MM.1S (cell line): ENCODE measurements at regions not wholly inside any gene's neighbourhood (a gene's known extent, or its start where the extent isn't known, plus 50 kb on each side); places are given as distances from the start of the nearest gene placed in this dataset.
"Not testable (repeated sequence)": the region's sequence is repeated elsewhere in the genome, so short reads cannot be mapped to it uniquely, and the experiment has no call there.

Source experiments
- DNase-seq: peaks from one replicate; pipeline ENCODE4 v3.0.0-alpha.2; 2015
- H2AFZ ChIP-seq: fragments of 300-600 bp; sonication (generic); 2 replicates; pipeline ENCODE4 v1.6.0; 2016; ENCODE audit warnings: antibody characterized with exemption, low read length
- H3F3A ChIP-seq: fragments of 300-600 bp; sonication (generic); 2 replicates; pipeline ENCODE4 v1.6.1; 2016; ENCODE audit warnings: mild to moderate bottlenecking, antibody characterized with exemption, low read length, moderate library complexity, mixed read lengths; ENCODE audit not compliant: insufficient read depth
- H3K27ac ChIP-seq: fragments of 300-600 bp; sonication (generic); 2 replicates; pipeline ENCODE4 v1.5.1; 2016; ENCODE audit warnings: mild to moderate bottlenecking, low read length
- H3K27me3 ChIP-seq: fragments of 300-600 bp; sonication (generic); replicated peaks from 2 replicates; pipeline ENCODE4 v1.6.0; 2016; ENCODE audit warnings: low read length; ENCODE audit not compliant: insufficient read depth
- H3K36me3 ChIP-seq: fragments of 300-600 bp; sonication (generic); replicated peaks from 2 replicates; pipeline ENCODE4 v1.6.1; 2016; ENCODE audit warnings: mild to moderate bottlenecking, low read length, mixed read lengths; ENCODE audit not compliant: insufficient read depth
- H3K4me1 ChIP-seq: fragments of 300-600 bp; sonication (generic); 2 replicates; pipeline ENCODE4 v1.6.1; 2016; ENCODE audit warnings: low read length, mixed read lengths
- H3K4me2 ChIP-seq: fragments of 300-600 bp; sonication (generic); 2 replicates; pipeline ENCODE4 v1.6.0; 2016; ENCODE audit warnings: low read depth, low read length
- H3K4me3 ChIP-seq: fragments of 300-600 bp; sonication (generic); 2 replicates; pipeline ENCODE4 v1.5.1; 2016; ENCODE audit warnings: low read length, mixed read lengths
- H3K79me2 ChIP-seq: fragments of 300-600 bp; sonication (generic); 2 replicates; pipeline ENCODE4 v1.6.1; 2016; ENCODE audit warnings: mixed run types, low read length, mixed read lengths
- H3K9ac ChIP-seq: fragments of 300-600 bp; sonication (generic); 2 replicates; pipeline ENCODE4 v1.6.1; 2016; ENCODE audit warnings: low read length, mixed read lengths
- H3K9me2 ChIP-seq: fragments of 300-600 bp; sonication (generic); replicated peaks from 2 replicates; pipeline ENCODE4 v1.6.1; 2016; ENCODE audit warnings: mild to moderate bottlenecking, low read length, mixed read lengths; ENCODE audit not compliant: insufficient read depth
- H3K9me3 ChIP-seq: fragments of 300-600 bp; sonication (generic); replicated peaks from 2 replicates; pipeline ENCODE4 v1.6.1; 2016; ENCODE audit warnings: mild to moderate bottlenecking, low read length, mixed read lengths; ENCODE audit not compliant: insufficient read depth
- H4K20me1 ChIP-seq: fragments of 300-600 bp; sonication (generic); 2 replicates; pipeline ENCODE4 v1.6.1; 2016; ENCODE audit warnings: mild to moderate bottlenecking, low read length, moderate library complexity, mixed read lengths; ENCODE audit not compliant: insufficient read depth
- CTCF ChIP-seq: fragments of 300-600 bp; sonication (generic); IDR thresholded peaks from 2 replicates; pipeline ENCODE4 v1.5.1; 2016; ENCODE audit warnings: antibody characterized with exemption, low read length, mixed read lengths
- EZH2 ChIP-seq: fragments of 300-600 bp; sonication (generic); optimal IDR thresholded peaks from 2 replicates; pipeline ENCODE3; 2017; ENCODE audit warnings: low read depth, mild to moderate bottlenecking, antibody characterized with exemption, low read length, mixed read lengths
- EZH2phosphoT487 ChIP-seq: fragments of 300-600 bp; sonication (generic); IDR thresholded peaks from 2 replicates; pipeline ENCODE4 v1.6.1; 2018; ENCODE audit warnings: antibody characterized with exemption, low read length

- Histone ChIP-seq H3K9ac (no peak overlapping the region), H3F3A (no peaks in the 10 kb centered on the region), H3K27ac (no peak overlapping the region), H4K20me1 (no peaks in the 10 kb centered on the region), H3K4me2 (no peak overlapping the region), H3K4me1 (no peaks in the 10 kb centered on the region), H3K9me2 (no peaks in the 10 kb centered on the region), H2AFZ (no peak overlapping the region), H3K27me3 (no peaks in the 10 kb centered on the region), H3K9me3 (no peaks in the 10 kb centered on the region), H3K4me3 (no peak overlapping the region), H3K36me3 (no peaks in the 10 kb centered on the region), H3K79me2 (no peaks in the 10 kb centered on the region)
- TF ChIP-seq EZH2 (no peak), EZH2phosphoT487 (no peak), CTCF (no peak)
- no peak for DNase-seq
These were observed 168.7 kb upstream of the NDUFV2 start for GRCh38 chr18:8933714-8934284.

GRCh38 chr18:8935346-8935745 is 167.2 kb upstream of the NDUFV2 start:
- not testable (repeated sequence) for H3K4me2 ChIP-seq, H3K79me2 ChIP-seq, H3K4me1 ChIP-seq, H3K4me3 ChIP-seq, H4K20me1 ChIP-seq, H3K9me2 ChIP-seq, H3K27me3 ChIP-seq, H3K27ac ChIP-seq, H3K9me3 ChIP-seq, DNase-seq, H3F3A ChIP-seq, H3K9ac ChIP-seq, H2AFZ ChIP-seq, H3K36me3 ChIP-seq

GRCh38 chr18:8936619-8937018 is 165.9 kb upstream of the NDUFV2 start:
- H3K4me2 ChIP-seq: no peak overlapping the region
- no peak for DNase-seq
- no peaks in the 10 kb centered on the region for H3K9me3 ChIP-seq
- H3K27me3 ChIP-seq: no peaks in the 10 kb centered on the region
- no peak overlapping the region for H3K9ac ChIP-seq
- H3K27ac ChIP-seq: no peak overlapping the region
- no peaks in the 10 kb centered on the region for H3F3A ChIP-seq
- H3K4me3 ChIP-seq: no peak overlapping the region
- TF ChIP-seq EZH2 (no peak), CTCF (no peak)
- no peaks in the 10 kb centered on the region for H3K4me1 ChIP-seq
- H4K20me1 ChIP-seq: no peaks in the 10 kb centered on the region
- no peaks in the 10 kb centered on the region for H3K9me2 ChIP-seq
- H3K79me2 ChIP-seq: no peaks in the 10 kb centered on the region
- no peaks in the 10 kb centered on the region for H3K36me3 ChIP-seq
- H2AFZ ChIP-seq: no peak overlapping the region

- no peaks in the 10 kb centered on the region for H3K27me3 ChIP-seq
- H3K27ac ChIP-seq: no peak overlapping the region
- H3K4me3 ChIP-seq: no peak overlapping the region
- no peak overlapping the region for H3K4me2 ChIP-seq
- no peaks in the 10 kb centered on the region for H3F3A ChIP-seq
- no peaks in the 10 kb centered on the region for H3K9me2 ChIP-seq
- H4K20me1 ChIP-seq: no peaks in the 10 kb centered on the region
- H3K9me3 ChIP-seq: no peaks in the 10 kb centered on the region
- no peak overlapping the region for H2AFZ ChIP-seq
- TF ChIP-seq EZH2phosphoT487: no peak
- no peak for TF ChIP-seq CTCF
- TF ChIP-seq EZH2: no peak
- no peaks in the 10 kb centered on the region for H3K36me3 ChIP-seq
- no peaks in the 10 kb centered on the region for H3K4me1 ChIP-seq
- no peaks in the 10 kb centered on the region for H3K79me2 ChIP-seq
- no peak overlapping the region for H3K9ac ChIP-seq
- DNase-seq: no peak
These were observed 165.1 kb upstream of the NDUFV2 start for GRCh38 chr18:8937160-8938094.
